Lung (tissue), 11 donors: ENCODE measurements at regions not wholly inside any gene's neighbourhood (a gene's known extent, or its start where the extent isn't known, plus 50 kb on each side); places are given as distances from the start of the nearest gene placed in this dataset.
A peak's percentile ranks its signal among the peaks of the same experiment; 100 is the strongest.

Source experiments
- ATAC-seq: fragments of 200-7000 bp; cut with Tn5 transposase; one replicate; pipeline ENCODE4 v1.9.1; 2020; ENCODE audit warnings: moderate number of reproducible peaks; ENCODE audit not compliant: insufficient read depth, low FRiP score
- DNase-seq, 3 donors: peaks; one replicate each; pipeline ENCODE4 v3.0.0-alpha.2; 2013 to 2017
- H3K27ac ChIP-seq, 2 donors: one replicate each; pipeline ENCODE4 v1.5.1; 2013; ENCODE audit warnings: mild to moderate bottlenecking in 2 of 2, moderate library complexity in 2 of 2, control low read depth in 1 of 2, inconsistent platforms in 1 of 2, low read depth in 1 of 2, low read length in 1 of 2
- H3K27me3 ChIP-seq, 3 donors: one replicate each; pipeline ENCODE4 v1.5.1; 2013; ENCODE audit warnings: low read length in 2 of 3; ENCODE audit not compliant: control insufficient read depth in 3 of 3, insufficient read depth in 3 of 3
- H3K36me3 ChIP-seq, 4 donors: one replicate each; pipeline ENCODE4 v1.5.1; 2013; ENCODE audit warnings: low read length in 4 of 4, mild to moderate bottlenecking in 1 of 4, moderate library complexity in 1 of 4; ENCODE audit not compliant: control insufficient read depth in 4 of 4, insufficient read depth in 4 of 4
- H3K4me1 ChIP-seq, 5 donors: one replicate each; pipeline ENCODE4 v1.5.1; 2013; ENCODE audit warnings: low read length in 5 of 5, mild to moderate bottlenecking in 2 of 5, moderate library complexity in 1 of 5; ENCODE audit not compliant: control insufficient read depth in 5 of 5, insufficient read depth in 5 of 5
- H3K4me3 ChIP-seq: one replicate; pipeline ENCODE4 v1.5.1; 2013; ENCODE audit warnings: mild to moderate bottlenecking, control low read depth, moderate library complexity
- H3K9ac ChIP-seq, 2 donors: one replicate each; pipeline ENCODE4 v1.5.1; 2013; ENCODE audit warnings: low read length in 2 of 2, control low read depth in 1 of 2; ENCODE audit not compliant: insufficient read depth in 1 of 2
- H3K9me3 ChIP-seq, 4 donors: one replicate each; pipeline ENCODE4 v1.5.1; 2013; ENCODE audit warnings: low read length in 3 of 4, mild to moderate bottlenecking in 1 of 4, moderate library complexity in 1 of 4; ENCODE audit not compliant: control insufficient read depth in 4 of 4, insufficient read depth in 3 of 4
- CTCF ChIP-seq: IDR thresholded peaks from 2 replicates; pipeline ENCODE4 v1.5.1; 2012; ENCODE audit warnings: mild to moderate bottlenecking; ENCODE audit errors: control extremely low read depth, extremely low read depth
- WGBS, 2 donors: extraction: QIAGEN DNeasy Blood & Tissue Kit; methylation state at CpG; one replicate each; pipeline ENCODE4 v1.1.7; 2013; 5-methylcytosine and 5-hydroxymethylcytosine counted together
- donor health status: control.
- donor health status: control.
- donor health status: Bipolar disorder and iron deficiency.
- donor health status: healthy.
- donor health status: DM: yes; HTN: yes; CAD: no.

GRCh38 chr12:92614001-92614400 lies 88.8 kb upstream of the PLEKHG7 start:
- Histone ChIP-seq H3K9ac (no peak overlapping the region), H3K4me1 (no peaks in the 10 kb centered on the region), H3K9me3 (no peaks in the 10 kb centered on the region), H3K27ac (no peak overlapping the region), H3K4me3 (no peak overlapping the region), H3K27me3 (no peaks in the 10 kb centered on the region), H3K36me3 (no peaks in the 10 kb centered on the region)
- DNase-seq = no peak
- no peak for ATAC-seq
- no peak for TF ChIP-seq CTCF
- WGBS, 2 donors = 94 to 95% methylated on average over 2 of the region's 2 CpGs

DNA sequence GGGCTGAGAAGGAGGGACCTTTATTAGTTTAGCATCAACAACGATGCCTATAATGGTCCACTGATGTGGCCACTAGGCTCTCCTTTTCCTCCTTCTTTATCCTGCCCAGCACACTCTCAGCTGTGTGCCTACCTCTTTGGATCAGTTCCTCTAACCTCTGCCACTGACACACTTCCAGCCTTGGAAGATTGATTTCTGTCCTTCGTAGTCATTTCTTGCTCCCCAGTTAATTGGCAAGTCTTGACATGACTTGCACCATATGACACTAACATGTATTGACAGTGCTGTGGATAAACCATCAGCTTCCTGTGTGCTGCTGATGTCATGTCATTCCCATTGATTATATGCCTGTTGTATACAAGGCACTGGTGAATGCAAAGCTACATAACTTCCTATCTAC lies 90.2 kb upstream of the PLEKHG7 start:
- no peak for ATAC-seq
- DNase-seq = no peak
- TF ChIP-seq CTCF = no peak
- no peaks in the 10 kb centered on the region for H3K27me3 ChIP-seq
- H3K4me1 ChIP-seq = peaks cover 0 to 9% (median 0%) of the 10 kb centered on the region in 5 donors
- H3K27ac ChIP-seq = no peak overlapping the region
- no peaks in the 10 kb centered on the region for H3K9me3 ChIP-seq
- no peak overlapping the region for H3K4me3 ChIP-seq
- H3K36me3 ChIP-seq = no peaks in the 10 kb centered on the region
- no peak overlapping the region for H3K9ac ChIP-seq
- WGBS, 2 donors = 84 to 100% methylated on average over 2 of the region's 2 CpGs

- WGBS, 2 donors = 34 to 41% methylated on average over 8 of the region's 8 CpGs
These were observed 94.4 kb upstream of the PLEKHG7 start for GRCh38 chr12:92608151-92609091.

More at GRCh38 chr12:92608151-92609091, 94.4 kb upstream of the PLEKHG7 start:
- Histone ChIP-seq H3K27ac (no peak overlapping the region), H3K9me3 (no peaks in the 10 kb centered on the region), H3K9ac (no peak overlapping the region), H3K4me1 (peaks cover 0 to 16% (median 4%) of the 10 kb centered on the region in 5 donors), H3K27me3 (no peaks in the 10 kb centered on the region), H3K36me3 (no peaks in the 10 kb centered on the region), H3K4me3 (no peak overlapping the region)
- no peak for ATAC-seq
- no peak for TF ChIP-seq CTCF
- peak in 2 of 3 donors; percentile 67 to 76 for DNase-seq
